Mesenteric fat pad (tissue), 1 donor: ENCODE measurements at regions not wholly inside any gene's neighbourhood (a gene's known extent, or its start where the extent isn't known, plus 50 kb on each side); places are given as distances from the start of the nearest gene placed in this dataset.
A peak's percentile ranks its signal among the peaks of the same experiment; 100 is the strongest.

Experiments
- DNase-seq: peaks from one replicate; pipeline ENCODE4 v3.0.0-alpha.2; 2020; ENCODE audit warnings: low spot score
- donor health status: DM: yes; HTN: yes; CAD: no.

DNA sequence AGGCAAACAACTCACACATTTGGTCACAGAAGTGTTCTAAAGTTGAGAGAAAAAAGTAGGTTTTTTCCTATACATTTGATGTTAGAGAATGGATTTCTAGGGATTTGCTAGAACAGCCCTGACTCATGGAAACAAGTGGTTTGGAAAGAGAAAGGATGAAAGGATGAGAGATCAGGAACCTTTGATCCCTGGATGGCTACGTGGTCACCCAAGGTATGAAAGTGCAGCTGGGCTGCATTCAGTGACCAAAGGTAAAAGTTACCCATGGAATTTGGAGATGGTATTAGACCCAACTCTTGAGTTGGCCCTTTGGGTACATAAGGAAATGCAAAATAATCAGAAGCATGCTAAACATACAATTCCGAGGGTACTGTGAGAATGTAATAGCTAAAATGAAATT is 61.3 kb upstream of the SPIN1 start:
- no peak for DNase-seq

DNA sequence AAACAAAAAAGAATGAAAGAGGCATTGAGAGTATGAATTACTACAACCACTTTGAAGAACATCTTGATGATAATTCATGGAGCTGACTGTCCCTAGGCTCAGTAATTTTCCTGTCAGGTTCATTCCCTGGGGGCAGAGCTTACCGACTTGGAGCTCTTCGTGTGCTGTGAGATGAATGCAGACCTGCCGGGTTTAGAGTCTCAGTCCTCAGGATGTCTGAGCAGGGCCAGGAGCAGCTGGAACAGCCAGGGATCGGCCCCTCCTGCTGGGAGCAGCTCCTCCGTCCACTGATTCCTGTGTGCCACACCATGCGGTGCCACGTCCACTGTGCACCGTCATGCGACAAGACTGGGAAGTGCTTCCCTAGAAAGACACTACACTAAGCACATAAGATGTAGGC is 62.2 kb upstream of the SPIN1 start:
- DNase-seq = no peak

DNA sequence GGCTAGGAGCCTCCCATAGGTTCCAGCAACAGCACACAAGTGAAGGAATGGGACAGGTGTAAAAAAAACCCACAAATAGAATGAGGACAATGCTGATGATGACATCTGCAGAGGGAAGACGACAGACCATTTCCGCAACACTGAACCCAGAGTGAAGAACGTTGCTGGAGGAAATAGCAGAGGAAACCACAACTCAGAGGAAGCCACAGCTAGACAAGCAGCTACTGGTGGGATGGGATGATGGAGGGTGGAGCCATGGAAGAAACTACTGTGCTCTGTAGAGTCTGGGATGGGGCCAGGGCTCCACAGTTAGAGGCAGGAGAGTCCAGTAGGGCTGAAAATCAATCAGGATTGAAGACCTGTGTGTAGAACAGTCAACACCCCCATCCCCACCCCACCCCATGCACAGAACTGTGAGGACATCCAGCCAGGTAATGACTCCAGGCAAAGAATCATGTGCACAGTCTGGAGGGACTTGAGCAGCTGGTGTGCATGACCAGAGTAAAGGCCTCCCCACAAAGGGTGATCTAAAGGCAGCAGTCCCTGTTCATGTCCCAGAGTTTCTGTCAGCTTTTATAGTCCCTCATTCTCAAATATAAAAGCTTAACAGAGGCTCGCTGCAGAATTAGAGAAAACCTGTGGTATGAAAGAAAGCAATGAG is 65.2 kb upstream of the SPIN1 start:
- no peak for DNase-seq

DNA sequence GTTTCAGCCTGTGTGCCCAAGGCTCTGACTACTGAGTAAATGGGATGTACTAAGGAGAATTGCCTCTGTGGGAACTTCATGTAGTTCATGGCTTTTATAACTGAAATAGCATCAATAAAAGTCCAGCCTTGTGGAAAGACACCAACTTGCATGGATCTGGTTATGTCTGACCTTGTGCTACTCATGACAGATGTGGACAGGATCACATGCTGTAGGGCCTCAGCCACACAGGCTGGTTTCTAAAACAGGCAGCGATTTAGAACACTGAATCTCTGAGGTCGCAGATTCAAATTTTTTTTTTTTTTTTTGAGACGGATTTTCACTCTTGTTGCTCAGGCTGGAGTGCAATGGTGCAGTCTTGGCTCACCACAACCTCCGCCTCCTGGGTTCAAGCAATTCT is 66.5 kb upstream of the SPIN1 start:
- DNase-seq = no peak

DNA sequence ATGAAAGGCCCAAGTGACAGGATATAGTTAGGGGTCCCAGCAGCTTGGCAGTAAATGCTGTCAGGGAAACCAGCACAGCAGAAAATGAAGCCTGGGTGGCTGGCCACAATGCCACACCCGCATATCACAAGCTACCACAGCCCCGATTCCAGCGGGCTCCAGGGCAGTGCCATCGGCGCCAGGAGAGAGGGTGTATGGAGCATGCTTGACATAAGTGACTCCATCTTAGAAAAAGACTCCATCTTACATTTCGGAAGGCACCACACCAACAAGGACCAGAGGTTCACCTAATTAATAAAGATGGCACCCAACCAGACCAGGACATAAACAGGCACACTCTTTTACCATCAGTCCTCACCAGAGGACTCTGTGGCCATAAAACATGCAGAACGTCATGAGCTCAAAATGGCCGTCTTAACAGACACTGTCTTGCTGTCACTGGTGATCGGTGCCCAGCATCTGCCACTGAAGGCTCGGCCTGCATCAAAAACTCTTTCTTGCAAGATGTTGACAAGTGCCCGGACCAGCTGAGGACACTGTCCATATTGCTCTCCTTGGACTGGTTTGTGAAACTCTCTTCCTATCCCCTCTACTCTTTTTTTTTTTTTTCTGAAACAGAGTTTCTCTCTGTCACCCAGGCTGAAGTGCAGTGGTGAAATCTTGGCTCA is 67.4 kb upstream of the SPIN1 start:
- no peak for DNase-seq

DNA sequence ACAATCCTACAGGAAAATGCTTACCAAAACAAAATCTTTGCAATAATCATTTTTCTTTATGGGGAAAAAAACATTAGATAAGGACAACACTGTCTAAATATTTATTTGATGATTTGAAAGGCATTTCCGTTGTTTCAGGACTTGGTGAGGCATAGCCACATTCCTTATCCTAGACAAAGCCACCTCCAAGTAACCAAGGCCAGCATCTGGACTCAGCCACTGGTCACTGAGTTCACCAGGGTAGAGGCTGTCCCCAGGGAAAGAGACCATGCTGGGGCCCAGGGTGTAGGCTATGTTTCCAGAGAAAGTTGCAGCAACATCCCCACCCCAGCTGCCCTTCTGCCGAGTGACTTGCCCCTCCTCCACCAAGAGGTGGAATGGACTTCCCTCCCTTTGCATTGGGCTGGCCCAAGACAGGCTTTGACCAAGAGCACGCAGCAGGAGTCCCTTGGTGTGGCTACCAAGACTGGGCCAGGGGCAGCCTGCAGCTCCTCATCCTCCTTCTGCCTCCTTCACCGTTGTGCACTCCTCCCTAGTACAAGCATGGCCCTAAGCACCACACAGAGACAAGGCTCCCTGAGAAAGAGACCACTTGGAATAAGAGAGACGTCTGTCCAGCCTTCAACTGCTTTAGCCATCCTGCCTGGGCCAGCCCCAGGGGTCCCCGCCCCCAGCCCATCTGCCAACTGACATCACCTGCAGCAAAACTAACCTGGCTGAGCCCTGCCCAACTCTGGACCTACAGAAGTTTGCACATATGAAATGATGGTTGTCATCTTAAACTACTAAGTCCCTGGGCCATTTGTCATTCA is 68.1 kb upstream of the SPIN1 start:
- DNase-seq = no peak

DNA sequence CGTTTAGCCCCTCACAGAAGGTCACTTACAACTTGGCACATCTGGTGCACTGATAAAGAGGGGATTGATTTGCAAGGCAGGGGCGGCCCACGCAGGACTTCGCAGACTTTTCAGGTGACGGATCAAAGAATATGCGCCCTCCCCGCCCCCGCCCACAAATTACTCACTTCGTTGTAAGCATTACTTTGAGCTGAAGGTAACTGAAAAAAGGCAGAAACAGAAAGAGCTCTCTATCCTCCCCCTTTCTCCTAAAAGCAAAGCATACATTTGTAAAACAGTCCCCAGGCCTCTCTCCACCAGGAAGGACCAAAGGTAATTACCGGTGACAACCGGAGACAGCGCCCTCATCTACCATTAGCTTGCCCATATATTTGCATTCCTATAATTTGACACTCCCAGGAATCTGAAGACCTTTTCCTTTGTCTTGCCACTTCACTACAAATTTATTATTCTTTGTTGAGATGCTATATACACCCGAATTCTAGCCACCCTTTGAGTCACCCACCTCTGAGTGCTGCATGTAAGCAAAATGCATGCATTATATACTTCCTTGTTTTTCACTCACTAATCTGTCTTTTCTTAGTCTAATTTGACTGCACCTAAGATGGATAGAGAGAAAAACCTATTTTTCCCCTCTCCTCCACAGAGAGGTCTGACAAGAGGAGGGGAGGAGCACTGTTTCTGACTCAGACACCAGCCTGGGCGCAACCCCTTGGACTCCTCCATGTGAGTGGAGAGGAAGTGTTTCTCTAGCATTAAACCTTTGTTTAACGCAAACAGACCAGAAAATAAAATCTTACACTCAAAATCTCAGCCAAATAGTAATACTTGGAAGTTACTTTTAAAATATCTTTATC is 74.7 kb upstream of the SPIN1 start:
- no peak for DNase-seq

DNA sequence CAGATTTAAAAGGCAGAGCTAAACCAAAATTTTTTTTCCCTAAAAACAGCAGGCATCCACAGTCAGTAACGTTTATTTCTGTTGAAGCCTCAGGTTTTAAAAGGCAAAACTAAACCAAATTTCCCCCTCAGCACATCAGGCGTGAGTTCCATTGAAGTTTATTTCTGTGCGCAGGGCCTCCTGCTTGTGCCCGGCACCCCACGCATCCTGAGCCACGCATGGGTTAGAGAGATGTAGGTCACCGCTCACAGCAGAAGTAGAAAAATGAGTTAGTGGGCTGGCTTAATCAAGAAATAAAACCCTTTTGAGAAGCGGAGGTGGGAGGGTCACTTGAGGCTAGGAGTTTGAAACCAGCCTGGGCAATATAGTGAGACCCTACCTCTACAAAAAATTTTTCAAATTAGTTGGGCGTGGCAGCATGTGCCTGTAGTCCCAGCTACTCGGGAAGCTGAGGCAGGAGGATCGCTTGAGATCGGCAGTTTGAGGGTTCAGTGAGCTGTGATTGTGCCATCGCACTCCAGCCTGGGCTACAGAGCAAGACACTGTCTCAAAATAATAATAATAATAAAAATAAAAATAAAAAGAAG is 75.6 kb upstream of the SPIN1 start:
- no peak for DNase-seq

DNA sequence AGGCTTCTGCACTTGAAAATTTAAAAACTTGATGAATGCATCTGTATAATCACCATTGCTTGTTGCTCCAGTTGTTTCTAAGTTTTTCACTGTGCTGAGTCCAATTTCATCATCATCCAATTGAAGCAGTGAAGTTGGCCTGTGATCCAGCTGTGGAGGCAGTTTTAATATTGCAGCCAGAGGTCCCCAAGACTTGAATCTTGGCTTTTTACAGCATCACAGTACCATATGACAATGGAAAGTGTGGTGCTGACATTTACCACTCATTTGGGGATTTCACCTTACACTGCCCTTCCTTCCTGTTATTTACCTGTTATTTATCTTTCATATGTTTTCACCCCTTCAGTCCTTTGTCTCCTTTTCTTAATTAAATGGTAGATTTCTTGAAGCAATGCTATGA is 76.2 kb upstream of the SPIN1 start:
- no peak for DNase-seq

DNA sequence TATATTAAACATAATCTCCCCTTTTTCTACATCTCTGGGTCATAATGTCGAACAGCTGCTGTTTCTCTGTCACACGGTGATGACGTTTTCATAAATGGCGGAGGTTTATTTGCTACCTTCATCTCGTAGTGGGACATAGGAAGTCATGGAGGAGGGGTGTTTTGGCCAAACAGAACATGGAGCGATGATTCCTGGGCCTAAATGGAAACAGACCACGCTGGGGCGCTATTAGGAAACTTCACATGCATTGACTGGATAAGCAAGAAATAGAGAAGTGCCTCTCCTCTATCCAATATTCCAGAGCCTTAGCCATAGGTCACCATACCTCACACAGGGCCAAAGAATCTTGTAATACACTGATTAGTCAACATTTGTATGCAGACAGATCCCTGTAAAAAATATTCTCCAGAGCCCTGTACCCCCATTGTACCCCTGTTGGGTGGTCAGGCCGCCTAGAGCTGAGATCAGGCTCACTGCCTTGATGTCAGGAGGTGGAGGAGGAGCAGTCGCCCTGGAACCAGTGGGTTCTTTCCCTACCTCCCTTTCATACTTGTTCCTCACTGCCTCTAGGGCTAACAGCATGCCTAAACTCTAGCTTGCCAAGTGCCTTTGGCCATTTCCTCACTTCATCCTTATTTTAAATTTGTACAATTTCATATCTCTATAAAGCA is 77.8 kb upstream of the SPIN1 start:
- no peak for DNase-seq

DNA sequence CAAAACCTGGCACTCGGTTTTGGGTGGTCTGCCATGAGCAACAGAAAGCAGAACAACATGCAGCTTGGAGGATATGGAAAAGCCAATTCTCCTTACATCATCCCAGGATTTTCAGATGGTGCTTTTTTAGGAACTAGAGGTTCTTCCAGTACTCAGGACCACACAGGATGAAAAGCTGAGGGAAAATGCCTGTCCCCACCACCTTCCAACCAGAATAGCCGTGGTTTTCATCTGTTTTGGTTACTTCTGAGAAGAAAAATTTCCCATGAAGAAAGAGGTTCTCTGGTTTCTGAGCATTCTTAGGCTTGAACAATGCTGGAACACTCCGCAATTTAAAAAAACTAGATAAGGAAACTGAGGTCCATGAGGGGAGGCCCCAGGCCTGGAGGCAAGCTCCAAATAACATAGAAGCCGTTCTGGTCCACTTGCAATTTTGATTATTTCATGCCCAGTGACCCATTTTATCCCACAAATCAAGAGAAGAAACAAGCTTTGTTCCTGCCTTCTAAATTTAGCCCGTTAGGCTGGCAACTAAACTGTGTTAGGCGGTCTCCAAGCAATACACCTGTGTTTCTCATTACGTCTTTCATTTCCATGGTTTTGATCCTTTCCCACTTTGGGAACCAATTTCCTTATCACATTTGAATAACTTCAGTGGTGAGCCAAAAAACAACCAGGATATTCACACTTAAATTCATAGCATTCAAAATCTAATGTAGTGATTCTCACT is 79.2 kb upstream of the SPIN1 start:
- DNase-seq = peak; percentile 12

DNA sequence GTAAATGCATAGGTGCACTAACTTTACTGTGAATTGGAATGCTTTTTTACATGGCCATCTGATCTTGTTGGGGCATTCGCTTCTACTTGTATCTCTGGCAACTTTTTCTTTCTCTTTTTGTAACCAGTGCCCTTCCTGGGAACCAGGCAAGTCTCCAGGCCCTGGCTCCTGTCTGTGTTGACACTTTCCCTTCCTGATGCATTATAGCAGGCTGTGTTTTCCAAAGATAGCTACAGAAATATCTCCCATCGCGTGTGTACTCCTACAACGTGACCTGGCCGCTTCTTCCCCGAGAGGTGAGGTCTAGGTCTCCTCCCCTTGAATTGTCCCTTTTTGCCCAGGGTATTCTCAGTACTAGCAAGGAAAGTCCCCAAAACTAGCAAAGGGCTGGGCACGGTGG is 81.1 kb upstream of the SPIN1 start:
- DNase-seq = no peak

DNA sequence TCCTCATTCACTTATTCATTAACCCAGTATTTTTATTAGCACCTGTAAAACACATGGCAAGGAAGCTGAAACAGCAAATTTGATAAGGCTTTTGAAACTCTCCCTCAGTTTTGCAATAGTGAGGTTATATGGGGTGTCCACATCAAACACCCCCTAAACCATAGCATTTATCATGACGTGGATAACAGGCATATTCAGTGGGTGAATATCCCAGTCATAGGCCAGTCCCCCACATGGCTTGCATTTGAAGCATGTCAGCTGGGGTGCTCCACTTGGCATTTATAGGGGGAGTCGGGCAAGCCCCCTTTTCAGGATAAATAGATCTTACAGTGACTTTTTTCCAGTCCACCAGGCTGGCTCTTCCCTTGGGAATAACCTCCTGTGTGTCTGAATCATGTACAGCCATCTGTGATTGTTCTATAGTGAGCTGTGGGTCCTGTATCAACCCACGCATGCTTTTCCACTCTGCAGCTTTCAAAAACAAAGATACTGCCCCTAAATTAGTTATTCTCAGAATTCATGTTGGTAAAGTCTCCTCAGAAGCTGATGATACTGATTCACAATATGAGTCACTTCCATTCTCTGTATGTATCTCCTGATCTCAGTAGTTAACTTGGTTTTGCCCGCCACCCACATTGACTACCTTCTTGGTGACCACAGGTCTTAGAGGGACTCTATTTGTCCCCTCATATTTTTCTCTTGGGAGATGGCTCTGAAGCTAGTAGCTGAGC is 84.4 kb upstream of the SPIN1 start:
- peak; percentile 2 for DNase-seq

DNA sequence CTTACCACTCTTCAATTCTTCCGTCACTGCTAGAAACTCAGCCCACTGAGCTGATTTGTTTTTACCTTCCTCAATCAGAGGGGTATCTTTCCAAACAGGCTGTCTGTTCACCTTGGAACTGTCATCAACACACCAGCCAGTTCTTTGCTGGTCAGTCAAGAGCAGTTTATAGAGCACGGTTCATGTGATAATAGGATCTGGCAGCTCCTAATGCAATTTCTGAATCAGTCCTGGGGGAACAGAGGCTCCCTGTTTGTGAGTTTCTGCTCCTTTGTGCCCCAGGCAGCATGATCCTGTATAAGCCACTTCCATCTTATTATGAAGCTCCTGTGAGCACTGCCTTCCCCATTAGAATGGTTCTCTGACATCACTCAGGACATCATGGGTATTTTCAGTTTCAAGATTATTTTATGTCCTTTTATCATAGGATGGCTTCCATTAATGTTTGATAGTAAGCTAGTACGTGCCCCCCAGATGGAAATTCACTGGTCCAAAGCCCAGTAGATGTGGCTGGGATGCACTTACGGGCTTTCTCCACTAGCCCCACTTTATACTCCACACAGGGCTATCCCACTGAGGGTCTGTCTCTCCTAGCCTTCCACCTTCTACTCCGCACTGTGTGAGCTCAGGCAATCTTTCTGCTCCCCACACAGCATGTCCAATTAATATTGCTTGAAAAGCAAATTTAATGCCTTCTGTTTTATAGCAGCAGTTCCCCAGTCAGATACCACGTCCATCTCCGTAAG is 85.5 kb upstream of the SPIN1 start:
- DNase-seq = peak; percentile 6

DNA sequence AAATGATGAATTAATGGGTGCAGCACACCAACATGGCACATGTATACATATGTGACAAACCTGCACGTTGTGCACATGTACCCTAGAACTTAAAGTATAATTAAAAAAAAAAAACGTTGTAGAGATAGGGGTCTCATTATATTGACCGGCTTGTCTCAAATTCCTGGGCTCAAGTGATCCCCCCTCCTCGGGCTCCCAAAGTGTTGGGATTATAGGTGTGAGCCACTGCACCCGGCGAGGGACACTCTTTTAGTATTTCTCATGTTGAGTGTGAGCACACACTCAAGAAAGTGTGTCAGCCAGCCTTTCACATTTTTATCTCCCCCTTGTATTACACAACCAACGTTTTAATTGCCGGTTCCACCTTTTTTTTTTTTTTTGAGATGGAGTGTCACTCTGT is 87.7 kb upstream of the SPIN1 start:
- peak; percentile 59 for DNase-seq

DNA sequence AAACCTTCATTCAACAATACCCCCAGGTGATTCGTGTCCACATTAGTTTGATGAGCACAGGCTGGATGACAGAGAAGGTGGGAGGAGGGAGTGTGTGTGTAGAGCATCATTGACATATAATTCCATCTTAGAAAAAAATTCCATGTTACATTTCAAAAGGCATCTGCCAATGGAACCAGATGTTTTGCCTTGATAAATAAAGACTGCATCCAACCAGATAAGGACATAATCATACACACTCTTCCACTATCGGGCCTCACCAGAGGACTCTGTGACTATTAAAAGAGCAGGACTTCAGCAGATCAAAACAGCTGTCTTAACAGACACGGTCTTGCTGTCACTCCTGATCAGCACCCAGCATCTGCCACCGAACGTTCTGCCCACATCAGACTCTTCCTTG is 96.4 kb upstream of the SPIN1 start:
- DNase-seq = peak; percentile 6

DNA sequence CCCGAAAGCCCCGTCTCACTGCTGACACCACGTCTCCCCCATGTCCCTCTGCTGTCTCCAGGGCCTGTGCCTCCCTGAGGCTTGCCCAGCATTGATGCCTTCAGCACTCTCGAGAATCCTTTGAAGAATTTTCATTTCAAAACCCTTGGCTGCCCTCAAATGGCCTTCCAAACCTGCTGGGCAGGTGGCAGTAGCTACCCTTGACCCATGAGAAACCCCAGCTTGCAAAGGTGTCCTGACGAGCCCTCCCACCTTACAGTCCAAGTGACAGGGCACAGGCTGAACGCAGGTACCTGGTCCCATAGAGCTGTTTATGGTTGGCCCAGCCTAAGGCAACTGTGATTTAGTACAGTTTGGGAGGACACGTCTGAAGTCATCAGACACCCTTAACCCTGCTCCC is 97.2 kb upstream of the SPIN1 start:
- DNase-seq = peak; percentile 60

DNA sequence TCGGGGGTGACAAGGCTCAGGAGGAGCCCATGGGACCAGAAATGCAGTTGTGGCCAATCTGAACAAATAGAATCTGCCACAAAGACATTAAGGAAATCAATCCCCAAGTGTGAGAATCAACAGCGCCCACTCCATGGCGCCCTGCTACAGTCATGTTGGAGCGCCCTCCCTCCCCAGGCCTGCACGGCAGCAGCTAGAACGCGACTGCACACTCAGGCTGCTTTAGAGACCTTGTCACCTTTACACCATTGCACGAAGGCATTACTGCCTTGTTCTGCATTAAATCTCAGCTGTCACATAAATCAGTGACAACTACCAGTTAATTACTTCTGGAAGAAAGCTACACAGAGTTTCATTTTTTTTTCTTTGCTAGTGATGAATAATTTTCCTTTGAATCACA is 98.7 kb upstream of the SPIN1 start:
- peak; percentile 41 for DNase-seq
